SK-N-SH (cell line): ENCODE measurements at regions not wholly inside any gene's neighbourhood (a gene's known extent, or its start where the extent isn't known, plus 50 kb on each side); places are given as distances from the start of the nearest gene placed in this dataset.

Source experiments
- CTCF ChIA-PET: fragments of 300-600, 350-600 bp; formaldehyde crosslinking; extraction: SDS; loops from one replicate; lab custom pipeline; 2021; lab: Yijun Ruan, JAX
- POLR2A ChIA-PET: fragments of 350-600 bp; sonication (Branson Sonifier 250); formaldehyde crosslinking; extraction: SDS; loops from one replicate; lab custom pipeline; 2020; ENCODE audit warnings: antibody characterized with exemption, inconsistent platforms; lab: Yijun Ruan, JAX
- DNase-seq: peaks from one replicate; pipeline ENCODE4 v3.0.0; 2012
- H2AFZ ChIP-seq: fragments of 200-600 bp; sonication (generic); 2 replicates; pipeline ENCODE4 v1.8.1; 2016; ENCODE audit warnings: antibody characterized with exemption, mild to moderate bottlenecking, low read depth
- H3F3A ChIP-seq: fragments of 200-600 bp; sonication (generic); replicated peaks from 2 replicates; pipeline ENCODE3; 2016; ENCODE audit warnings: antibody characterized with exemption, mild to moderate bottlenecking; ENCODE audit not compliant: insufficient read depth
- H3K27ac ChIP-seq, 2 experiments: fragments of 200-500 bp in 1 of 2; fragments of 200-600 bp in 1 of 2; sonication (Bioruptor generic) in 1 of 2; sonication (generic), shearing (Covaris generic) in 1 of 2; 2 replicates each; pipeline versions ENCODE4 v1.5.1 to v1.6.1; 2014 to 2016; ENCODE audit warnings: low read depth in 2 of 2, inconsistent platforms in 1 of 2, low read length in 1 of 2, mild to moderate bottlenecking in 1 of 2, mixed read lengths in 1 of 2
- H3K27me3 ChIP-seq: fragments of 200-600 bp; sonication (generic), shearing (Covaris generic); 2 replicates; pipeline ENCODE4 v1.6.1; 2016; ENCODE audit warnings: mixed run types; ENCODE audit not compliant: insufficient read depth
- H3K36me3 ChIP-seq, 2 experiments: fragments of 200-500 bp in 1 of 2; fragments of 200-600 bp in 1 of 2; sonication (Bioruptor generic) in 1 of 2; sonication (generic) in 1 of 2; replicated peaks in 1 of 2; 2 replicates each; pipeline versions ENCODE3 to v1.5.1; 2014 to 2016; ENCODE audit warnings: low read length in 1 of 2, mild to moderate bottlenecking in 1 of 2; ENCODE audit not compliant: insufficient read depth in 2 of 2, control insufficient read depth in 1 of 2
- H3K4me1 ChIP-seq, 2 experiments: fragments of 200-500 bp in 1 of 2; fragments of 200-600 bp in 1 of 2; sonication (Bioruptor generic) in 1 of 2; sonication (generic), shearing (Covaris generic) in 1 of 2; 2 replicates each; pipeline versions ENCODE4 v1.5.1 to v1.6.1; 2014 to 2016; ENCODE audit warnings: low read depth in 1 of 2, low read length in 1 of 2, mixed run types in 1 of 2; ENCODE audit not compliant: insufficient read depth in 2 of 2, control insufficient read depth in 1 of 2
- H3K4me2 ChIP-seq: fragments of 200-600 bp; sonication (generic), shearing (Covaris generic); 2 replicates; pipeline ENCODE4 v1.6.1; 2017; ENCODE audit warnings: mixed run types
- H3K4me3 ChIP-seq, 2 experiments: fragments of 200-500 bp in 1 of 2; fragments of 200-600 bp in 1 of 2; sonication (Bioruptor generic) in 1 of 2; sonication (generic), shearing (Covaris generic) in 1 of 2; 2 replicates each; pipeline versions ENCODE4 v1.5.1 to v1.8.1; 2014 to 2016; ENCODE audit warnings: low read depth in 2 of 2, inconsistent platforms in 1 of 2, low read length in 1 of 2, mild to moderate bottlenecking in 1 of 2, mixed read lengths in 1 of 2, moderate library complexity in 1 of 2
- H3K79me2 ChIP-seq: fragments of 200-600 bp; sonication (generic); 2 replicates; pipeline ENCODE4 v1.8.1; 2017; ENCODE audit warnings: mild to moderate bottlenecking; ENCODE audit not compliant: insufficient read depth
- H3K9ac ChIP-seq: fragments of 200-600 bp; sonication (generic); 2 replicates; pipeline ENCODE4 v1.6.1; 2017; ENCODE audit warnings: mixed run types
- H3K9me2 ChIP-seq: fragments of 200-600 bp; sonication (generic); 2 replicates; pipeline ENCODE4 v1.6.1; 2017; ENCODE audit warnings: mixed run types
- H3K9me3 ChIP-seq: fragments of 200-600 bp; sonication (generic); 2 replicates; pipeline ENCODE4 v1.6.1; 2017; ENCODE audit warnings: mixed run types, mild to moderate bottlenecking, moderate library complexity
- H4K20me1 ChIP-seq: fragments of 200-600 bp; sonication (generic); 2 replicates; pipeline ENCODE4 v1.6.1; 2017; ENCODE audit warnings: mild to moderate bottlenecking, mixed run types; ENCODE audit not compliant: insufficient read depth
- CHD2 ChIP-seq: fragments of 150-350 bp; IDR thresholded peaks from 2 replicates; pipeline ENCODE4 v1.6.1; 2018; ENCODE audit warnings: low read length; ENCODE audit not compliant: partially characterized antibody
- ELF1 ChIP-seq: IDR thresholded peaks from 2 replicates; pipeline ENCODE4 v1.4.0; 2012
- FOXJ3 ChIP-seq: sonication (generic); formaldehyde crosslinking; IDR thresholded peaks from 2 replicates; pipeline ENCODE4 v1.5.1; 2020; ENCODE audit warnings: mild to moderate bottlenecking, missing genetic modification reagents
- GATA2 ChIP-seq: sonication (generic); formaldehyde crosslinking; IDR thresholded peaks from 2 replicates; pipeline ENCODE4 v1.5.0; 2020; ENCODE audit warnings: mild to moderate bottlenecking, missing genetic modification reagents
- MXI1 ChIP-seq: IDR thresholded peaks from 2 replicates; pipeline ENCODE4 v1.6.1; 2012; ENCODE audit warnings: mild to moderate bottlenecking, low read depth, low read length, improper control_type of control experiment
- NRF1 ChIP-seq: IDR thresholded peaks from 2 replicates; pipeline ENCODE4 v1.6.1; 2012; ENCODE audit warnings: low read depth, mild to moderate bottlenecking, low read length
- RAD21 ChIP-seq: IDR thresholded peaks from 2 replicates; pipeline ENCODE4 v1.6.1; 2012; ENCODE audit warnings: mild to moderate bottlenecking, low read length
- RCOR1 ChIP-seq: fragments of 150-350 bp; IDR thresholded peaks from 2 replicates; pipeline ENCODE4 v1.6.1; 2017; ENCODE audit warnings: antibody characterized with exemption, low read length
- RFX5 ChIP-seq: IDR thresholded peaks from 2 replicates; pipeline ENCODE4 v1.6.1; 2012; ENCODE audit warnings: mild to moderate bottlenecking, improper control_type of control experiment, low read length
- SMC3 ChIP-seq: IDR thresholded peaks from 2 replicates; pipeline ENCODE4 v1.6.1; 2012; ENCODE audit warnings: low read depth, low read length, improper control_type of control experiment
- TCF12 ChIP-seq: IDR thresholded peaks from 2 replicates; pipeline ENCODE4 v1.4.0; 2012
- WGBS: methylation state at CpG from one replicate; pipeline ENCODE4 v1.1.6; 2017; ENCODE audit warnings: low lambda C conversion rate; 5-methylcytosine and 5-hydroxymethylcytosine counted together
- TF ChIP-seq, protein P1 (sequence below): IDR thresholded peaks from 2 replicates; pipeline ENCODE4; 2012
- TF ChIP-seq, protein P2 (sequence below): IDR thresholded peaks from 2 replicates; pipeline ENCODE4 v1.4.0; 2012; ENCODE audit warnings: low read depth, borderline replicate concordance
- TF ChIP-seq, protein P3 (sequence below): IDR thresholded peaks from 2 replicates; pipeline ENCODE4 v1.4.0; 2012; ENCODE audit warnings: low read depth, borderline replicate concordance
- TF ChIP-seq, protein P4 (sequence below): fragments of 200-600 bp; sonication (generic); IDR thresholded peaks from 2 replicates; pipeline ENCODE4 v1.6.1; 2017; ENCODE audit warnings: antibody characterized with exemption, mild to moderate bottlenecking, moderate library complexity
- TF ChIP-seq, protein P5 (sequence below): fragments of 150-350 bp; IDR thresholded peaks from 2 replicates; pipeline ENCODE4 v1.6.1; 2016; ENCODE audit warnings: mild to moderate bottlenecking, low read depth, low read length

DNA sequence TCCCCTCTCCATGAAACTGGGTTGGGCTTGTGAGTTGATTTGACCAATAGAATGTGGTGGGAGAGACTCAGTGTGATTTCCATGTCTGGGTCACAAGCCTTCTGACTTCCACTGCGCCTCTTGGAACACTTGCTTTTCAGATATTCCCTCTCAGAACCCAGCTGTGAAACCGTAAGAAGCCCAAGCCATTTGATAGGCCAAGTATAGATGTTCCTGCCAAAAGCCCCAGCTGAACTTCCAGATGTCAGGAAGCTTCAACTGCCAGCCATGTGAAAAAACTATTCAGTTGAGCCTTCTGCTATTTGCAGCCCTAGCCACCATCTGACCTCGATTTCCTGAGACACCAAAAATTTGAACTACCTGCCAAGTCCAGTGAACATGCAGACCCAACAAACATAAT is 387.8 kb upstream of the GJE1 start:
- H3K36me3 ChIP-seq = peaks cover 0 to 12% of the 10 kb centered on the region in 2 experiments
- no peak overlapping the region for H3K4me3 ChIP-seq
- no peaks in the 10 kb centered on the region for H3K9me3 ChIP-seq
- no peak for TF ChIP-seq RCOR1
- TF ChIP-seq, protein P1, sequence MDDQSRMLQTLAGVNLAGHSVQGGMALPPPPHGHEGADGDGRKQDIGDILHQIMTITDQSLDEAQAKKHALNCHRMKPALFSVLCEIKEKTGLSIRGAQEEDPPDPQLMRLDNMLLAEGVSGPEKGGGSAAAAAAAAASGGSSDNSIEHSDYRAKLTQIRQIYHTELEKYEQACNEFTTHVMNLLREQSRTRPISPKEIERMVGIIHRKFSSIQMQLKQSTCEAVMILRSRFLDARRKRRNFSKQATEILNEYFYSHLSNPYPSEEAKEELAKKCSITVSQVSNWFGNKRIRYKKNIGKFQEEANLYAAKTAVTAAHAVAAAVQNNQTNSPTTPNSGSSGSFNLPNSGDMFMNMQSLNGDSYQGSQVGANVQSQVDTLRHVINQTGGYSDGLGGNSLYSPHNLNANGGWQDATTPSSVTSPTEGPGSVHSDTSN = no peak
- no peak for TF ChIP-seq MXI1
- no peak for TF ChIP-seq GATA2
- TF ChIP-seq RFX5 = no peak
- no peak for TF ChIP-seq RAD21
- TF ChIP-seq, protein P2, sequence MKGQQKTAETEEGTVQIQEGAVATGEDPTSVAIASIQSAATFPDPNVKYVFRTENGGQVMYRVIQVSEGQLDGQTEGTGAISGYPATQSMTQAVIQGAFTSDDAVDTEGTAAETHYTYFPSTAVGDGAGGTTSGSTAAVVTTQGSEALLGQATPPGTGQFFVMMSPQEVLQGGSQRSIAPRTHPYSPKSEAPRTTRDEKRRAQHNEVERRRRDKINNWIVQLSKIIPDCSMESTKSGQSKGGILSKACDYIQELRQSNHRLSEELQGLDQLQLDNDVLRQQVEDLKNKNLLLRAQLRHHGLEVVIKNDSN = no peak
- H3K9me2 ChIP-seq = no peaks in the 10 kb centered on the region
- H3K79me2 ChIP-seq = no peaks in the 10 kb centered on the region
- no peak overlapping the region for H3K4me2 ChIP-seq
- no peaks in the 10 kb centered on the region for H3K4me1 ChIP-seq
- no peak overlapping the region for H3K9ac ChIP-seq
- no peak for DNase-seq
- H3K27ac ChIP-seq = no peak overlapping the region
- H3K27me3 ChIP-seq = no peaks in the 10 kb centered on the region
- POLR2A ChIA-PET = no interaction called here
- CTCF ChIA-PET = interaction anchor here (1.2 kb wide), 1 partner anchor 10 kb away, joined by 3 read pairs; no protein-coding TSS in a partner anchor
- H2AFZ ChIP-seq = no peak overlapping the region
- H4K20me1 ChIP-seq = no peaks in the 10 kb centered on the region
- WGBS = 38% methylated on average over 3 of the region's 3 CpGs
- peaks cover 7% of the 10 kb centered on the region for H3F3A ChIP-seq

DNA sequence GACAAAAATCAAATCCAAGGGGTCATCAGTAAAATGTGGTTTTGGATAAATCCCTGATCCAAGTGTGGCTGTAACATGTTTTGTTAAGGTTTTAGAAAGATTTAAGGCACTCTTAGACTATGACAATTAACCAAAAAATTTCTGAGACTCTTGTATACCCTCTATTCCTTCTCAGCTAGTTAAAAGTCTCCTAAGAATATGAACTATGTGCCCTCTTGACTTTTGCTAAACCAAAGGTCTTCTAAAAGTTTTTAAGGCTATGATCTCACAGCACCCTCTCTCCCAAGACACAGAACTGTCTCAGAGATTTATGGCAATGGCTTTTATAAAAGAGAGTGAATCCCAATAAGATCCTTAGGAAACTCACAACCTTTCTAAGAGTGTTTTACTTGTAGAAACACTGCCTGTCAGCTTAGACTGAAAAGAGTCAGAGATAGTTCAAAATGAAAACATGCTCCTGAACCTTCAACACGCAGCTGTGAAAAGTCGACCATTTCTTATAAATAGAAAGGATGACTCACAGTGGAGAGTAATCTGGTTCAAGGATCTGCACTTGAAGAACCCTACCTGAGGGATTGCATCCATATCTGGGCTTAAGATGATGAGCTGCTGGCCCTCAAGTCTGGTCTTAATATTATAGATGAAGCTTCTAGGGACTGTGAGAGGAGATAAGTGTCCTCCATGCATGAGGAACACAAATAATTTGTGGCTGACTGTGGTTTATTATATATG is 388.4 kb upstream of the GJE1 start:
- Histone ChIP-seq H3K4me3 (no peak overlapping the region), H3K79me2 (no peaks in the 10 kb centered on the region), H3K9me2 (no peaks in the 10 kb centered on the region), H3F3A (peaks cover 7% of the 10 kb centered on the region), H3K9me3 (no peaks in the 10 kb centered on the region), H3K27ac (no peak overlapping the region), H3K9ac (no peak overlapping the region), H3K27me3 (no peaks in the 10 kb centered on the region), H3K4me2 (no peak overlapping the region), H3K36me3 (peaks cover 0 to 12% of the 10 kb centered on the region in 2 experiments), H4K20me1 (no peaks in the 10 kb centered on the region), H2AFZ (no peak overlapping the region), H3K4me1 (no peaks in the 10 kb centered on the region)
- WGBS = 4% methylated on average over 2 of the region's 2 CpGs
- no peak for DNase-seq
- ChIA-PET POLR2A (no interaction called here), CTCF (interaction anchor here (1.2 kb wide), 1 partner anchor 11 kb away, joined by 3 read pairs; no protein-coding TSS in a partner anchor)
- TF ChIP-seq, protein P3, sequence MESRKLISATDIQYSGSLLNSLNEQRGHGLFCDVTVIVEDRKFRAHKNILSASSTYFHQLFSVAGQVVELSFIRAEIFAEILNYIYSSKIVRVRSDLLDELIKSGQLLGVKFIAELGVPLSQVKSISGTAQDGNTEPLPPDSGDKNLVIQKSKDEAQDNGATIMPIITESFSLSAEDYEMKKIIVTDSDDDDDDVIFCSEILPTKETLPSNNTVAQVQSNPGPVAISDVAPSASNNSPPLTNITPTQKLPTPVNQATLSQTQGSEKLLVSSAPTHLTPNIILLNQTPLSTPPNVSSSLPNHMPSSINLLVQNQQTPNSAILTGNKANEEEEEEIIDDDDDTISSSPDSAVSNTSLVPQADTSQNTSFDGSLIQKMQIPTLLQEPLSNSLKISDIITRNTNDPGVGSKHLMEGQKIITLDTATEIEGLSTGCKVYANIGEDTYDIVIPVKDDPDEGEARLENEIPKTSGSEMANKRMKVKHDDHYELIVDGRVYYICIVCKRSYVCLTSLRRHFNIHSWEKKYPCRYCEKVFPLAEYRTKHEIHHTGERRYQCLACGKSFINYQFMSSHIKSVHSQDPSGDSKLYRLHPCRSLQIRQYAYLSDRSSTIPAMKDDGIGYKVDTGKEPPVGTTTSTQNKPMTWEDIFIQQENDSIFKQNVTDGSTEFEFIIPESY = no peak
- TF ChIP-seq SMC3 (no peak), CHD2 (no peak), TCF12 (no peak), ELF1 (no peak), GATA2 (no peak), FOXJ3 (CRISPR knock-in tag) (no peak), NRF1 (no peak)
- TF ChIP-seq, protein P2 = no peak
- TF ChIP-seq, protein P1 = no peak
- TF ChIP-seq, protein P4, sequence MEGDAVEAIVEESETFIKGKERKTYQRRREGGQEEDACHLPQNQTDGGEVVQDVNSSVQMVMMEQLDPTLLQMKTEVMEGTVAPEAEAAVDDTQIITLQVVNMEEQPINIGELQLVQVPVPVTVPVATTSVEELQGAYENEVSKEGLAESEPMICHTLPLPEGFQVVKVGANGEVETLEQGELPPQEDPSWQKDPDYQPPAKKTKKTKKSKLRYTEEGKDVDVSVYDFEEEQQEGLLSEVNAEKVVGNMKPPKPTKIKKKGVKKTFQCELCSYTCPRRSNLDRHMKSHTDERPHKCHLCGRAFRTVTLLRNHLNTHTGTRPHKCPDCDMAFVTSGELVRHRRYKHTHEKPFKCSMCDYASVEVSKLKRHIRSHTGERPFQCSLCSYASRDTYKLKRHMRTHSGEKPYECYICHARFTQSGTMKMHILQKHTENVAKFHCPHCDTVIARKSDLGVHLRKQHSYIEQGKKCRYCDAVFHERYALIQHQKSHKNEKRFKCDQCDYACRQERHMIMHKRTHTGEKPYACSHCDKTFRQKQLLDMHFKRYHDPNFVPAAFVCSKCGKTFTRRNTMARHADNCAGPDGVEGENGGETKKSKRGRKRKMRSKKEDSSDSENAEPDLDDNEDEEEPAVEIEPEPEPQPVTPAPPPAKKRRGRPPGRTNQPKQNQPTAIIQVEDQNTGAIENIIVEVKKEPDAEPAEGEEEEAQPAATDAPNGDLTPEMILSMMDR = no peak
- TF ChIP-seq, protein P5, sequence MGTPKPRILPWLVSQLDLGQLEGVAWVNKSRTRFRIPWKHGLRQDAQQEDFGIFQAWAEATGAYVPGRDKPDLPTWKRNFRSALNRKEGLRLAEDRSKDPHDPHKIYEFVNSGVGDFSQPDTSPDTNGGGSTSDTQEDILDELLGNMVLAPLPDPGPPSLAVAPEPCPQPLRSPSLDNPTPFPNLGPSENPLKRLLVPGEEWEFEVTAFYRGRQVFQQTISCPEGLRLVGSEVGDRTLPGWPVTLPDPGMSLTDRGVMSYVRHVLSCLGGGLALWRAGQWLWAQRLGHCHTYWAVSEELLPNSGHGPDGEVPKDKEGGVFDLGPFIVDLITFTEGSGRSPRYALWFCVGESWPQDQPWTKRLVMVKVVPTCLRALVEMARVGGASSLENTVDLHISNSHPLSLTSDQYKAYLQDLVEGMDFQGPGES = no peak
